IMR-90 (cell line): ENCODE measurements at regions not wholly inside any gene's neighbourhood (a gene's known extent, or its start where the extent isn't known, plus 50 kb on each side); places are given as distances from the start of the nearest gene placed in this dataset.

Experiments
- POLR2A ChIP-seq: IDR thresholded peaks from 2 replicates; pipeline ENCODE4 v1.6.1; 2012; ENCODE audit warnings: mild to moderate bottlenecking, low read depth, low read length
- RCOR1 ChIP-seq: IDR thresholded peaks from 2 replicates; pipeline ENCODE4 v1.6.1; 2012; ENCODE audit warnings: mild to moderate bottlenecking, low read length, improper control_type of control experiment; ENCODE audit not compliant: insufficient replicate concordance
- TF ChIP-seq, protein P1 (sequence below): conservative IDR thresholded peaks from 2 replicates; pipeline ENCODE4 v1.5.1; 2012; ENCODE audit warnings: mild to moderate bottlenecking, low read depth, low read length, improper control_type of control experiment

DNA sequence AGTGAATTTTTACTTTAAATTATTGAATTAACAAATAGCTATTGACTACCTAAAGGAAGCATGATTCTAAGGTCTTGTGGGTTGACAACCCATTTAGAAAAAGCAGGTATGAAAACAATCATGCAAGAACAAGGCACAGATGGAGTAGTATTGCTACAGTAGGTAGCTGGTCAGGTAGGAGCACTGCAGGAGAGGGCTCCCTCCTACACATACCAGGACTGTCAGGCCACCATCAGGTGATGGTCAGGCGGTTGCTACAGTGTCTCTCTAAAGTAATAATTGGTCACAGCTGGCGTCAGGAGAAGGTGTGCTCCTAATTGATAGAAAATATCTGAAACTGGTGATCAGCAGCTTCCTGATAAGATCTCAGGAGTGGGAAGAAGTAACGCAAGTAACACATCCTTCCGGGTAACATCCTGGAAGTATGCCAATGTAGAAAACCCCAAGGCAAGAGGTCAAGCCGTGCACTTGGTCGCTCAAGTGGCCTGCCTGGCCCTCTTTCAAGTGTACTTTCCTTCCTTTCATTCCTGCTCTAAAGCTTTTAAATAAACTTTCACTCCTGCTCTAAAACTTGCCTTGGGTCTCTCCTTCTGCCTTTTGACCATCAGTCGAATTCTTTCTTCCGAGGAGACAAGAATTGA lies 486.5 kb downstream of the TMEM114 start:
- TF ChIP-seq POLR2A (no peak), RCOR1 (no peak)
- TF ChIP-seq, protein P1, sequence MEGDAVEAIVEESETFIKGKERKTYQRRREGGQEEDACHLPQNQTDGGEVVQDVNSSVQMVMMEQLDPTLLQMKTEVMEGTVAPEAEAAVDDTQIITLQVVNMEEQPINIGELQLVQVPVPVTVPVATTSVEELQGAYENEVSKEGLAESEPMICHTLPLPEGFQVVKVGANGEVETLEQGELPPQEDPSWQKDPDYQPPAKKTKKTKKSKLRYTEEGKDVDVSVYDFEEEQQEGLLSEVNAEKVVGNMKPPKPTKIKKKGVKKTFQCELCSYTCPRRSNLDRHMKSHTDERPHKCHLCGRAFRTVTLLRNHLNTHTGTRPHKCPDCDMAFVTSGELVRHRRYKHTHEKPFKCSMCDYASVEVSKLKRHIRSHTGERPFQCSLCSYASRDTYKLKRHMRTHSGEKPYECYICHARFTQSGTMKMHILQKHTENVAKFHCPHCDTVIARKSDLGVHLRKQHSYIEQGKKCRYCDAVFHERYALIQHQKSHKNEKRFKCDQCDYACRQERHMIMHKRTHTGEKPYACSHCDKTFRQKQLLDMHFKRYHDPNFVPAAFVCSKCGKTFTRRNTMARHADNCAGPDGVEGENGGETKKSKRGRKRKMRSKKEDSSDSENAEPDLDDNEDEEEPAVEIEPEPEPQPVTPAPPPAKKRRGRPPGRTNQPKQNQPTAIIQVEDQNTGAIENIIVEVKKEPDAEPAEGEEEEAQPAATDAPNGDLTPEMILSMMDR = no peak
